ENCODE measurements at regions not wholly inside any gene's neighbourhood (a gene's known extent, or its start where the extent isn't known, plus 50 kb on each side); places are given as distances from the start of the nearest gene placed in this dataset.
A peak's percentile ranks its signal among the peaks of the same experiment; 100 is the strongest.

DNA sequence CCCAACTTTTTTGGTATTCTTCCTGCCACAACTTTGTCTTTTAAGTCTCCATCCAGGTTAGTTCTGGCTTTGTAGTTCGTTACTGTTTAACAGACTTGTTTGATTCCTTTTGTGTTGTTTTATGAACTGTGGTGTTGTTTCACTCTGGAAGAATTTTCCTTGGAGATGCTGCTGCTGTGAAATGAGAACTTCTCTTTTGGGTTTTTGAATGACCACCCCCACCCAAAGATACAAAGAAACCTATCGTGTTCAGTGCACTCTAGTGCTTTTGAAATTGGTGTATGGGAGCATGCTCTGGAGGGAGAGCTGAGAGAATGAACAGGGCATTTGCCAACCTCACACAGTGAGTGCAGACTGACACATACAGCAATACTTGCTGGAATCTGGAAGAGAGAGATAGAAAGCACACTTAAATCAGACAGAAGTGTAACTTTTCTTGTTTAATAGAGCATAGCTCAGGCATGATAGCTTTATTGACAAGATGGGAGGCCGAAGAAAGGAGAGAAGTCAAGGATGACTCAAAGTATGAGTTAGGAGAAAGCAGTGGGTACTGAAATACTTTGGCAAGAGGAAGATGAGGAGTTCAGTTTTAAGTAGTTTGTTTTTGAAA lies 293.1 kb downstream of the SOX4 start:
- peaks cover 0 to 37% (median 8%) of the 10 kb centered on the region in 12 donors for H3K4me1 ChIP-seq
- no peaks in the 10 kb centered on the region for H3K27me3 ChIP-seq
- peak overlapping the region in 5 of 12 donors; percentile 1 to 65 (median 12) for H3K27ac ChIP-seq

DNA sequence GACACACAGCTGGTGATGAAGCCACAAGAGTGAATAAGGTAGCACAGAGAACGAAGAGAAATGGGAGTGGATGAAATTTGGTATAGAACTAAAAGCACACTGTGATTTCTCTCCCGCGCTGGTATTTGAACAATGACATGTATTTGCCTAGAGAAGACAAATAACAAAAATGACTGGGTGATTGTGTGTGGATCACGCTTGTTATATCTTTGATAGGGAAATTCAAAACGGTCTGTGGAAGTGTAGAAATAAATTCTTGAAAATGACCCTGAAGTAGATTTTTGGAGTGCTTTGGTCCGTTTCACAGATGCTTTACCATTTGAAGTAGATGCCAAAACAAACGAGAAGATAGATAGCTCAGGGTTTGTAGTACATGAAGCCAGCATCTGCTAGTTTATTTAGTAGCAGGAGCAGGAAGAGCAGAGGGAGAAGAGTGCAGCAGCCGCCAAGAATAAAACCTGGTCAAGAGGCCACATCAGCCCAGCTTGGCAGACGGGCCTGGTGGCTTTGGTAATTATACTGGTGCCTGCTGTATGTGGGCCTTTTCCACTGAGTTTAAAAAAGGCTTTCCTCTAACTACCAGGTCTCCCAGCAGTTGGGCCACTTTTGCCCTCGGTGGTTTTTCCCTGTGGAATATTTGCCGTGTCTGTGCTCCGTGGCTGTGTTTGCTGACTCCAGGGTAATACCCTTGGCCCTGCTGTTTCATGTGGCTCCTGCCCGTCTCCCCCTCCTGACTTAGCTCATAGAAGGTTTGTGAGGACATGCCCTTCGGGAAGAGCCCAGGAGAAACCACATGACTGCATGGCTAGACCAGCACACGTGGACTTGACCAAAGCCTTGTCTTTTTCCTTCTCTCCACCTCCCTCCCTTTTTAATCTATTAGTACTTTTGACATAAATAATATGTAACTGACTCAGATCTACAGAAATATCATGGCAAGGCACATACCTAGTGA lies 294.0 kb downstream of the SOX4 start:
- Histone ChIP-seq H3K36me3 (no peaks in the 10 kb centered on the region), H3K27ac (peak overlapping the region in 8 of 12 donors; percentile 2 to 65 (median 12)), H3K27me3 (no peaks in the 10 kb centered on the region), H3K9me3 (no peaks in the 10 kb centered on the region), H3K4me1 (peaks cover 0 to 37% (median 8%) of the 10 kb centered on the region in 12 donors), H3K4me3 (no peak overlapping the region)
- intact Hi-C loops (cut with DNase I) = no loop called here
- peak in 3 of 4 donors; percentile 55 to 78 (median 62) for ATAC-seq
- DNase-seq = peak in 3 of 5 donors; percentile 28 to 44 (median 31)
- TF ChIP-seq POLR2A (IDR thresholded peaks at IDR 0.05) = no peak
- WGBS, 4 donors = 41 to 55% (median 49%) methylated on average over 15 of the region's 15 CpGs

More for the DNA sequence above, 293.1 kb downstream of the SOX4 start:
- no peak overlapping the region for H3K4me3 ChIP-seq
- no peak for TF ChIP-seq POLR2A (IDR thresholded peaks at IDR 0.05)
- TF ChIP-seq, protein P1, sequence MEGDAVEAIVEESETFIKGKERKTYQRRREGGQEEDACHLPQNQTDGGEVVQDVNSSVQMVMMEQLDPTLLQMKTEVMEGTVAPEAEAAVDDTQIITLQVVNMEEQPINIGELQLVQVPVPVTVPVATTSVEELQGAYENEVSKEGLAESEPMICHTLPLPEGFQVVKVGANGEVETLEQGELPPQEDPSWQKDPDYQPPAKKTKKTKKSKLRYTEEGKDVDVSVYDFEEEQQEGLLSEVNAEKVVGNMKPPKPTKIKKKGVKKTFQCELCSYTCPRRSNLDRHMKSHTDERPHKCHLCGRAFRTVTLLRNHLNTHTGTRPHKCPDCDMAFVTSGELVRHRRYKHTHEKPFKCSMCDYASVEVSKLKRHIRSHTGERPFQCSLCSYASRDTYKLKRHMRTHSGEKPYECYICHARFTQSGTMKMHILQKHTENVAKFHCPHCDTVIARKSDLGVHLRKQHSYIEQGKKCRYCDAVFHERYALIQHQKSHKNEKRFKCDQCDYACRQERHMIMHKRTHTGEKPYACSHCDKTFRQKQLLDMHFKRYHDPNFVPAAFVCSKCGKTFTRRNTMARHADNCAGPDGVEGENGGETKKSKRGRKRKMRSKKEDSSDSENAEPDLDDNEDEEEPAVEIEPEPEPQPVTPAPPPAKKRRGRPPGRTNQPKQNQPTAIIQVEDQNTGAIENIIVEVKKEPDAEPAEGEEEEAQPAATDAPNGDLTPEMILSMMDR (IDR thresholded peaks at IDR 0.05) = no peak
- 82 to 89% (median 86%) methylated on average over 3 of the region's 3 CpGs for WGBS, 4 donors
- no peaks in the 10 kb centered on the region for H3K9me3 ChIP-seq
- DNase-seq = no peak
- no peaks in the 10 kb centered on the region for H3K36me3 ChIP-seq
- ATAC-seq = peak in 1 of 4 donors; percentile 11
- intact Hi-C loops (cut with DNase I) = no loop called here

DNA sequence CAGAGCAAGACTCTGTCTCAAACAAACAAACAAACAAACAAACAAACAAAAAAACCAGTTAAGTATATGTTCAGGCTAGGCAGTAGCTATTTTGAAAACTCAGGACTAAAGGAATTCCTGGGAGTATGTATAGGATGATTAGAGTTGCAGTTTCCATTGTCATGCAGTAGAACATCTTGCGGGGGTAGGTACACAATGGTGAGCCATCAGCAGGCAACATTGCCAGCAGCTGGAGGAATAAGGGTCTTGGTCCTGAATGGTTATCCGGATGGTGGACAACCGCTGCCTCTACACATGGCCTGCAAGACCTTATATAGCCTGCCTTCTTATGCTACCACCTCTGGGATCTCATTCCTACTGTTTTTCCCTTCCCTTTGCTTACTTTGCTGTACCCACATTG lies 297.5 kb downstream of the SOX4 start:
- H3K4me3 ChIP-seq = no peak overlapping the region
- no peak overlapping the region for H3K27ac ChIP-seq
- H3K9me3 ChIP-seq = no peaks in the 10 kb centered on the region
- TF ChIP-seq, protein P1 (IDR thresholded peaks at IDR 0.05) = no peak
- TF ChIP-seq POLR2A (IDR thresholded peaks at IDR 0.05) = no peak
- H3K36me3 ChIP-seq = no peaks in the 10 kb centered on the region
- intact Hi-C loops (cut with DNase I) = no loop called here
- H3K4me1 ChIP-seq = peaks cover 0 to 18% (median 4%) of the 10 kb centered on the region in 12 donors
- ATAC-seq = no peak
- no peak for DNase-seq
- WGBS, 4 donors = 57 to 99% (median 98%) methylated on average over 3 of the region's 3 CpGs
- no peaks in the 10 kb centered on the region for H3K27me3 ChIP-seq

DNA sequence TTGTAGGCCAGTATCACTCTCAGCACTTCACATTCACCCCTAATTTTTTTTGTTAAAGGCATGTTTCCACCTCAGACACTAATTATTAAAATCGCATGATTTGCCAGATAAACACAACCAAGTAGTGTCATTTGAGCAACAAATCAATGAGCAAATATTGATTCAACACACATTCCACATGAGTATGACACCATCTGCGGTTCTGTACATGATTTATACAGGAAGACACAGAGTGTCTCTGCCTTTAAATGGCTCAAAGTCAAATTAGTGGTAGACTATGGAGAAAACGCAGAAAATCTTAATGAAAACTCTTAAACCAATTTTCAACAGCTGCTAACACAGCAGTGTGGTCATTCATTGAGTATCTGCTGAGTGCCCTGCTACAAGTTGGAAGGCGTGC lies 300.2 kb downstream of the SOX4 start:
- TF ChIP-seq POLR2A (IDR thresholded peaks at IDR 0.05) = no peak
- TF ChIP-seq, protein P1 (IDR thresholded peaks at IDR 0.05) = no peak

More for the DNA sequence above, 300.2 kb downstream of the SOX4 start:
- intact Hi-C loops (cut with DNase I) = no loop called here
- ATAC-seq (no peak), DNase-seq (no peak)
- H3K27me3 ChIP-seq = no peaks in the 10 kb centered on the region
- WGBS, 4 donors = 94 to 98% (median 96%) methylated on average over 4 of the region's 4 CpGs
- H3K4me1 ChIP-seq = no peaks in the 10 kb centered on the region
- H3K9me3 ChIP-seq = no peaks in the 10 kb centered on the region
- no peaks in the 10 kb centered on the region for H3K36me3 ChIP-seq
- H3K27ac ChIP-seq = no peak overlapping the region
- no peak overlapping the region for H3K4me3 ChIP-seq

All from heart left ventricle (tissue), 16 donors.